ENCODE measurements at regions not wholly inside any gene's neighbourhood (a gene's known extent, or its start where the extent isn't known, plus 50 kb on each side); places are given as distances from the start of the nearest gene placed in this dataset.

DNA sequence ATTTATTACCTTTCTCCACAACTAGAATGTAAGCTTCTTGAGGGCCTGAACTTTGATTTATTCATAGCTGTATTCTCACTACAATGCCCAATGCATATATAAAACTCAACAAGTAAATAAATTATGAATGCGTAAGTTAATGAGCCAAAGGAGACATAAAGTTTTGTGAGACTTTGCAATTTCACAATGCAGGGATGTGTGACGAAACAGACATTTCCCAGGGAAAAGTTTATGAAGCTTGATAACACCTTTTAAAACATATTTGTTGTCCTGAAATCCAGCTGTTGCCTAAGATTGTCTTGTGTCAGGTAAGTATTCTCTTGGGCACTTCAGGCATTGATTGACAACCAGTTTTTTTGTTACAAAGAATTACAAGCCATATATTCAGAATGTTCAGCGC, 800.1 kb downstream of the BRINP1 start:
- TF ChIP-seq, protein P1, sequence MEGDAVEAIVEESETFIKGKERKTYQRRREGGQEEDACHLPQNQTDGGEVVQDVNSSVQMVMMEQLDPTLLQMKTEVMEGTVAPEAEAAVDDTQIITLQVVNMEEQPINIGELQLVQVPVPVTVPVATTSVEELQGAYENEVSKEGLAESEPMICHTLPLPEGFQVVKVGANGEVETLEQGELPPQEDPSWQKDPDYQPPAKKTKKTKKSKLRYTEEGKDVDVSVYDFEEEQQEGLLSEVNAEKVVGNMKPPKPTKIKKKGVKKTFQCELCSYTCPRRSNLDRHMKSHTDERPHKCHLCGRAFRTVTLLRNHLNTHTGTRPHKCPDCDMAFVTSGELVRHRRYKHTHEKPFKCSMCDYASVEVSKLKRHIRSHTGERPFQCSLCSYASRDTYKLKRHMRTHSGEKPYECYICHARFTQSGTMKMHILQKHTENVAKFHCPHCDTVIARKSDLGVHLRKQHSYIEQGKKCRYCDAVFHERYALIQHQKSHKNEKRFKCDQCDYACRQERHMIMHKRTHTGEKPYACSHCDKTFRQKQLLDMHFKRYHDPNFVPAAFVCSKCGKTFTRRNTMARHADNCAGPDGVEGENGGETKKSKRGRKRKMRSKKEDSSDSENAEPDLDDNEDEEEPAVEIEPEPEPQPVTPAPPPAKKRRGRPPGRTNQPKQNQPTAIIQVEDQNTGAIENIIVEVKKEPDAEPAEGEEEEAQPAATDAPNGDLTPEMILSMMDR (IDR thresholded peaks at IDR 0.05) = no peak
- TF ChIP-seq POLR2A (IDR thresholded peaks at IDR 0.05) = no peak

Data from upper lobe of left lung (tissue), 4 donors.